Stimulated activated CD8-positive, alpha-beta memory T cell treated with anti-CD3 and anti-CD28 coated beads, Interleukin-4, amount 100 ng/mL, for 48 hours (primary cell): ENCODE measurements at regions not wholly inside any gene's neighbourhood (a gene's known extent, or its start where the extent isn't known, plus 50 kb on each side); places are given as distances from the start of the nearest gene placed in this dataset.
"Not testable (repeated sequence)": the region's sequence is repeated elsewhere in the genome, so short reads cannot be mapped to it uniquely, and the experiment has no call there.

Experiments used
- DNase-seq: peaks from one replicate; pipeline ENCODE4 v3.0.0-alpha.2; 2020

DNA sequence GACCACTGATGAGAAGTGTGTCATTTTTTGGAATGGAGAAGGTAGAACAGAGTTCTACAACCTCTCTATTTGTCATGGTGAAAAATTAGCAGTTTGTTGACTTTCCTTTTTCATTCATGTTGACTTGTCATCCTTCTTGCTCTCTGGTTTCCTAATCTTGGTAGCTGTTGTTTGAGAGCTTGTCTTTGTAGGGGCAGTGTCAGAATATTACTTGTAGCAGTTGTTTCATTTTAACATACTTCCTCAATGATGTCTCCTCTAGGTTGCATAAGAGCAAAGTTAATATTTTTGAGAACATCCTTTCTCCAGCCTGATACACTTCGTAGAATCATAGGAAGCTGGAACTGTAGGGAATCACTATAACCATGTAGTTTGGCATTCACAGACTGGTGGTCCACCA, 368.2 kb upstream of the FANCL start:
- DNase-seq: no peak

DNA sequence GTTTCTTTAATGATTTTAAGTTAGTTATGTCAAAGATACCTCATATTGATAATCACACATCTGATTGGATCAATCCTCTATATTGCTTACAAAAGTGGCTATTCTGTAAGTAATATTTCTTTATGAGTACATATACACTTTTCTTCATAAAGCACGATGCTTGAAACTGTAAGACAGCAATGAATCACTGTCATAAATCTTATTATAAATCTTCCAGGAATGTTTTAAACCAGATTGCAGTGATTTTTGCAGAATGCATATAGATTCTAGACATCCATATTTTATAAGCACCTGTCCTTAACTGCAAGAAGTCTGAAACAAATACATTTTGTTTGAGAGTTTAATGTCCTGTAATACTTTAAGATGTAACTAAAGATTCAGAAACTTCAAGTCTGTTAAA, 367.0 kb upstream of the FANCL start:
- no peak for DNase-seq

DNA sequence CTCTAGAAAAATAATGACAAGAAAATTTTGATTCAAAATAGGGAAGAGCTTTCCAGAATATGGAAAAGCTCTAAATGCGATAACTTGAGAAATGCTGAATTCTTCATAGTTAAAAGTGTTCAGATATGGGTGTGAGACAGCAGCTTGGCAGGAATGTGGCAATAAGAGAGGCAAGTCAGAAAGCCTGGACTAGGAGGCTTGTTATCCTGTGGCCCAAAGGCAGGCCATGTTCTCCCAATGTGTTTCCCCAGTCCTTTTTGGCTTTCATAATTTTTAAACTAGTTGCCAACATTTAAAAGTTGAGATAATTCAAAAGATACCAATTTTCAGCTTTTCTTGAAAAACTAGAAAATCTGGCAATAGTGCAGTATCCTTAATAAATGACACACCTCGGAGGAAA, 366.3 kb upstream of the FANCL start:
- no peak for DNase-seq

DNA sequence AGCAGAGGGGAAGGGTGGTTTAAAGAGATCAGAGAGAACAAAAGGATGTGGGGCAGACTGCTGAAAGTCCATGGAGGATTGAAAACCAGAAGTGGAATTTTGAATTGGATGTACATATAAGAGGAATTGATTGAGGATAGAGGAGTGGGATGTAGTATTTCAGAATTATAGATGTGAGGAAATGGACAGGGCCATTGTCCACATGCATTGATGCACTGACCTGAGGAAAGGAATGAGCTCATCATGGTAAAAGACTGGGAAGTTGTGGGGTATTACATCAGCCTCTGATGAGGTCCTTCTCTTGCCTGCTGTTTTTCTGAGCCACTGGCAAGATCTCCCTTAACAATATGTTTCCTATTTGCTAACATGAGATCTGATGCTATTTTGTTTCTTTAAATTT, 365.7 kb upstream of the FANCL start:
- DNase-seq: no peak

DNA sequence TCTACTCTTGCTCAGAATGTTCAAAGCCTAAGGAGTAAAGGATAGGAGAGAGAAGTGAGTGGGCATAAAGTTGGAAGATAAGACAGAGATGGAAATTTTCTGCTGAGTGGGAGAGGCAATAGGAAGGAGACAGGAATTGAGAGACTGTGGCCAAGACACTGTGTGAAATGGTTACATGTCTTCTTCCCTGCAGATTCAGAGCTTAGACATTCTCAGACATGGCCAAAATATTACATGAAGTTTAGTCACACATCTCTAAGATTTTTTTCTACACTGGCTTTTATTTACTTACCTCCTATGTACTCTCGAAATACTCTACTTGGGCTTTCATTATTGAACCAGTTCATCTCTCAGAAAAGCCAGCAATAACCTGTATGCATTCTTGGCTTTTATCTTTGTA, 363.0 kb upstream of the FANCL start:
- DNase-seq: no peak

DNA sequence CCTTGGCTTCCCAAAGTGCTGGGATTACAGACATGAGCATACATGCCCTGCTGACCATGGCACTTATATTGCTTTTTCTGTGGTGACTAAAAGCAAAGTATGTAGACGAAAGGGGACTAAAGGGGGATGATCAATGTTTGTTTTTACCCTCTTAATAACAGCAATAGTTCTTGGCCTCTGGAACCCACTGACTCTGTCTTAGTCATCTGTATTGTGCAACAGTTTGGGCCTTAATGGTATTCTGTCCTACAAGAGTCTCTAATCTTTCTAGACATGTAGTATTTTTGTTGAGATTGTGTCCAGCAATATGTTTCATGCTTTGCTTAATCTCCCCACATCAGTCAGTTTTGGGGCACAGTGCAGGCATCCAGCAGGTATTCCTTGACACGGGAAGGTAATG, 359.9 kb upstream of the FANCL start:
- no peak for DNase-seq

DNA sequence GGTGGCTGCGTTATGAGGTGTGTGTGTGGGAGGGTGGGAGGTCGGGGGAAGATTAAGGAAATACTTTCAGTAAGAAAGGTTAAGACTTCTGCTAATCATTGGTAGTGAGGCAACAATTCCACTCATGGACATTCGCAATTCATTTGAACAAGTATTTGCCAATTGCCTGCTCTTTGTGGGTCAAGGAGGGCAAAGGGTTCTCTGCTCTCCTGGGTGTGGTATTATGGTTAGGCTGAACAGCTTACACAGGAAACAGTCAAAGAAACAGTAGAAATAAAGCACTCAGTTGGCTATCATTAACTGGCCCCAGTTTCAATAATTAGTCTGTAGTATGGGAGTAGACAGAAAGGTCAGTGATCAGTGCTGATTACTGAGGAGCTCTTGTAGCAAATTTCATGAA, 357.0 kb upstream of the FANCL start:
- DNase-seq: no peak

DNA sequence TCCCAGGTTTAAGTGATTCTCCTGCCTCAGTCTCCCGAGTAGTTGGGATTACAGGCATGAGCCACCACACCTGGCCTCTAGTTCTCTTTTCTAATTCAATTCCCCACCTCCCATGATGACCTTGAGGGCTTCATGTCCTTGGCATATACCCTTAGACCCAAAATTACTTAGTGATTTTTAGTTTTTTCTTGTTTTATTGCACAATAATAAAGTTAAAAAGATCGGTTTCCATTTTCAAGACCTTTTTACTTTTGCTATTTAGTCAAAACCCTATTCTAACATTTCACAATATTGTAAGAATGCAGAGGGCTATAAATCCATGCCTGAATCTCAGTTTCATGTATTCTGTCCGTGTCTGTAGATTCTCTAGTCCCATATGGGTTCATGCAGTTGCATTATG, 354.6 kb upstream of the FANCL start:
- DNase-seq: no peak

DNA sequence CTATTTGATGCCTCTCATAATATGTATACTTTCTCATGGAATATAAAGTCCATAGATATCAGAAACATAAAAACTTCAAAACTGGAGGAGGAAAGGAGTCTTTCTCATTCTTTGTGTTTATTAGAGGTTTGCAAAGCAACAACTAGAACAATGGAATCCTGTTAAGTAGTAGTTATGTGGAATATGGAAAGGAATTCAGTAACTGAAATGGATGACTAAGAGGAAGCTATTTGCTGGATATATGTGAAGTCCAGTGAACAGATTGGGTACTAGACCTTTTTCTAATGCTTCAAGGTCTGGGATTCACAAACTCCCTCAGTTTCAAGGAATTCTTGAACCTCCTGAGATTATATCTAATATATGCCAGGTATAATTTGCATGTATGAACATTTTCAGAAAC, 353.6 kb upstream of the FANCL start:
- DNase-seq: no peak

DNA sequence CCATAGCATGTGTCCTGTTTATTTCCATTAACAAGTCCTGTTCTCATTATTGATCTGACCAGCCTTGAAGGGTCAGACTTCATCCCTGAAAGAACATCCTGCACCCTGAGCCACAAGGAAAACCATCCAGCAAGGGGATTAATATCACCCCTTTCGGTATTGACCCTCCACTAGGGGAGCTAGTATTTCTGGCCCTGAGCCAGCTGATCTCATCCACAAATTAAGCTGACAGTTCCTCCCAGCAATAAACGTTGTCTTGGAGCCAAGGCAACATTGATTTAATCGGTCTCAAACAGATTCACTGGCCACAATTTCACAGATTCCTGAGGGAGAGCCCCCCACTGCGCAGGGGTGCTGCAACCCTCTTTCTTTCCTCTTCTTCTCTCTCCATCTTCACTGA, 353.1 kb upstream of the FANCL start:
- DNase-seq: no peak

DNA sequence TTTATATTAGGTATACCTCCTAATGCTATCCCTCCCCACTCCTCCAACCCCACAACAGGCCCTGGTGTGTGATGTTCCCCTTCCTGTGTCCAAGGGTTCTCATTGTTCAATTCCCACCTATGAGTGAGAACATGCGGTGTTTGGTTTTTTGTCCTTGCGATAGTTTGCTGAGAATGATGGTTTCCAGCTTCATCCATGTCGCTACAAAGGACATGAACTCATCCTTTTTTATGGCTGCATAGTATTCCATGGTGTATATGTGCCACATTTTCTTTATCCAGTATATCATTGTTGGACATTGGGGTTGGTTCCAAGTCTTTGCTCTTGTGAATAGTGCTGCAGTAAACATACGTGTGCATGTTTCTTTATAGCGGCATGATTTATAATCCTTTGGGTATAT, 345.1 kb upstream of the FANCL start:
- not testable (repeated sequence) for DNase-seq

DNA sequence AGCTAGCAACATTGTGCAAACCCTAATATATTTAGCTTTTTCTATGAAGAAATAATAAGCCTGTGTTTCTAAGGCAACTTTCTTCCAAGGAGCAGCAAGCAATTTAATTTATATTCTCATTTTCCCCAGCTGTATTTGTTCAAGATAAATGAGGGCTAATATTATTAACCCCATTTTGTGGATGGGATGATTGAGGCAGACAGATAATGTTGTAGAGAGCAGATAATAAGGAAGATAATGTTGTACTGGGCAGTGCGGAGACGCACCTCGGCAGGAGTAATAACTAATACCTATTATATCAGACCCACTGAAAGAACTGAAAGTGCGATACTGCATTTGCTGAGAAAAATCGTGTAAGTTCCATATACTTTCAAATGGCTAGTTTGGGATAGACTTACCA, 344.1 kb upstream of the FANCL start:
- no peak for DNase-seq

DNA sequence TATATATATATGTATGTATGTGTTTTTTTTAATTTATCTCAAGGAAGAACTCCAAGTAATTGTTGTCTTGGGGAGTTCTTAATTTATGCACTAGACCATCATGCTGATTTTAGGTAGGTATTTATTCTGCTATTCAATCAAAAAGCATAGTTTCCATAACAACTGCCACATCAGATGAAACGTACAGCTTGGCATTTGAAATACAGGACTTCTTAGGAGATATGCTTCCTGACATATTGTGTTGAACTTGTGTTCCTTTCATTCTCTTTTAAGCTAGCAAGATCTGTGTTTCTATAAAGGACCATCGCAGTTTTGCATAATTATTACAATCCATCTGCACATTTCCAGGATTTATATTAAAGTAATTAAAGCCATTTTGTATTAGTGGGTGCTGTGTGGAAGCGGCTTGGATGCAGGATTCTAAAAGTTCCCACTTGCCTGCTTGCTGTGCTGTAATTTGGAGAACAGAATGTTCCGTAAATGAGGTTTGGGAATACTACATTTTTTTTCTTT, 343.5 kb upstream of the FANCL start:
- DNase-seq: no peak

DNA sequence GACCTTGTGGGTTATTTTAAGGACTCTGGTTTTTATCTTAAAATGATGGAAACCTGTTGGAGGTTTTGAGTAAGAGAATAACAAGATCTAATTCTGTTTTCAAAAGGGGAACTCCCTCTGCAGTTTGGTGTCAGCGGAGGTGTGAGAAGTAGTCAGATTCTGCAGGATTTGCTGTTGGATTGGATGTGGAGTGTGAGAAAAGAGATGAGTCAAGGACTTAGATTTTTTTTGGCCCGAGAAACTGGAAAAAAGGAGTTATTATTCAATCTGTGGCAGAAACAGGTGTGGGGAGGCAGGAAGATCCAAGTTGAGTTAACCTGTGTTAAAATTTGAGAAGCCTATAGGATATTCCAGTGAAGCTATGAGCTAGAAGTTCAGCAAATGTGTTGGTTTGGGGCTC, 337.2 kb upstream of the FANCL start:
- no peak for DNase-seq

DNA sequence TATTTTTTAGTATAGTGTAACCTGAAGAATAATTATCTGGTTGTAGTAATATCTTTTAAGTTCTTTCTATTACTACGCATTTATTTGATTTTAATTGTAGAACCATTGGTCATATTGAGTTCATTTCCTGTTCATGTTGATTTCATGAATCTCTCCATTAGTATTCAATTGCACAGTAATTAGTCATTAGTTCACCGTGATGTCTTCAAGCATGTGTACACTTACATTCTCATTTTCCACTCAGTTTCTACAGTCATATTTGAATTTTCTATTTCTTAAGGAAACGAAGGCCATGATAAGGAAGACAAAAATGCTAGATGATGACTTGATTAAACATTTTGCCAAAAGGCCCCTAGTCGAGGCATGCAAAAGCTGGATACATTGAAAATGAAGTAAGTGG, 333.7 kb upstream of the FANCL start:
- no peak for DNase-seq

DNA sequence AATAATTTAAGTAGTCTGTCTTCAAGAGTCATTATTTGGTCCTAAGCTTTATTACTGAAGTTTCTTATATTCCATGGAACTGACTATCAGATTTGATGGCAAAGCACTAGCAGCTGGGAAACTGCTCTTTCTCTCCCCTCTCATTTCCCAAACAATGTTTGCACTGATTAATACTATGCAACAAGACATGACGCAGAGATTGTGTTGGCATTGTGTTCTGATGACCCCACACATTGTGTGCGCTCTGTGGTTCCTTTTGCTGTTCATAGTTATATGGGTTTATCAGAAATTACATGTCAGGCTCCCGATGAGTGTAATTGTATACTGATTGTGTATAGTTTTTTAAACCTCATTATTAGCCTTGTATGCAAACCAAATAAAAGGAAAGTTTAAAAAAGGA, 331.6 kb upstream of the FANCL start:
- DNase-seq: no peak

DNA sequence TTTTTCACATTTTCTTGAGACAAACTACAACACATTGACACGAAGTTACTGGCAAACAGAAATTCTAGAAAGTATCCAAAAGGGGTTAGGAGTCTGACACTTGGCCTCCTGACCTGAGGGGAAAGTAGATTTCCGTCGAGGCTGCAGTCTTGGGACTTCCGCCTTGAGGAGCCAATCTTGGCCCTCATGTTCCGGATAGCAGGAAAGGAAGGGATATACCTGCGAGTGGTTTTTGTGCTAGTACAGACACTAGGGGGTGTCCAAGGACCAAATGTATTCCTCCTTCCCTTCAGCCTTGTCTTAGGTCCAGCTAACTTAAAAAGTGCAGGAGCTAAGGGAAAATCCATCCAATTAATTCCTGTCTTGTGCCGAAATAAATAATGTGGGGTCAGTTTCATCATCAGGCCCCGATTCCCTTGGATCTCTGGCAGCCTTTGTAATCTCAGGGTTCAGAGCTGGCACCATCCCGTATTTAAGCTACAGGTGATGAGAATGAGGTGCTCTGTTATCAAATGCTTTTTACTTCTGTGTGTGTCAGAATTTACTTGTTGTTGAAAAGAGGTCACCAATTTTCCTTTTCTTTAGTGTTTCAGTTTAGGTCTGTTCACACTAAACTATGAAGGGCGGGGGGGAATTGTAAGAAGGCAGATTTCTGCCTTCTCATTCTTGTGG, 330.2 kb upstream of the FANCL start:
- DNase-seq: peak; percentile 22

DNA sequence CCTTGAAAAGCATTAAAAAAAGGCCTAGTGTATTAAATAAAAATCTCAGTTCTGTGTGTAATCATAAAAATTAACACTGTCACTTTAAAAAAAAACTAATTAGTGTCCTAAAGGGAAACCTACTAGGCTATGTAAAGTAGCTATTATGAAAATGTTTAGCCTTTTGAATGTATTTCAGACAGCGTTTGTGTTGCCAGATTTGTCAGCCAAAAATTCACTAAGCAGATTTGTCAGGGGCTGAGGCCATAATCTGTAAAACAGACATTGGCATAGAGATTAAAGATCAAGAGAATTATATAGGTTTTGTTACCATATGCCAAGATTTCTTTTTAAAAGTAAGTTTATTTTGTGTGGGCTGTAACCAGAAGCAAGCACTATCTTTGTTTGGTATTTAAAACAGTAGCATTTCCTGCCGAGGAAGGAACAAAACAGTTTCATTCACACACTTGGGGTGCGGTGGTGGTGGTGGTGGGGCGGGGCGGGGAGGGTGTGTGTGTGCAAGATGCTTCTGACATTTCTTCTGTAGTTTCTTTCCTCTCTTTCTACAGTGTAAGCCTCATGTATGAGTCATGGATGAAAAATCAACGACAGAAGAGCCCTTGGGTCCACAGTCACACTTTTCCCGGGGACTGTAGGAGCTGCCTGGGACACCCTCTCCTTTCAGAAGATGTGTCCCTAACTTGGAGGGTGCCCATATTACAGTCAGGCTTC, 328.5 kb upstream of the FANCL start:
- no peak for DNase-seq

DNA sequence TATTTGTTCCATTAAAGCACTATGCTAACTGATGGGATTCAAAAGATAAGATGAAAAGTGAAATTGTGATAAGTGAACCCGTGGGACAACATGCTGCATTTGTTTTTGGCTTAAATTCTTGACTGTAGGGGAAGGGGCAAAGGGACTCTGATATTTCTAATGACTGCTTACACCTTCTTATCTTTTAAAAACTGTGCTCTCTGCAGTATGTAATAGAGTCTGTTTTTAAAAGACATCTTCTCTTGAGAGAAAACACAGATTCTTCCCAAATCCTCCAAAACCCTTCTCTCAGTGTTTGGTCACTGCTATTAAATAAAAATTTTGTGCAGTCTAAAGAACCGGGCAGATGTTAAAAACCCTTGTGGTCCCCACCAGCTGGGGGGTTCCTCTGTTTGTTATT, 327.8 kb upstream of the FANCL start:
- DNase-seq: no peak

DNA sequence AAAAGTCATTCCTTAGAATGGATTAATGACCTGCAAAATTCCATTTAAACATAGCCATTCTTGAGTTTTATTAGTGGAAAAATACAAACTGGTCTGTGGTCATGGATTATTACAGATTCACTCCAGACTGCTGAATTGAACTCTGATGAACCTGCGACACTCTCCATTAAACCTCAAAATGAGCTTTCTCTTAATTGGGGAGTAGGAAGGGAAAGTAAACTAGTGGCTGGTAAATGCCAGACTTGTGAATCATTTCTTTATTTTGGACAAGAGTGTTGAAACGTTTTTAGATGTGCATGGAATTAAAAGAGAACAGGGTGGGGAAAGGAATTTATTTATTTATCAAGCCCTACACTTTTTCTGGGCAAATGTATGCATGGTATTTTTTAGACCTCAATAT, 321.2 kb upstream of the FANCL start:
- DNase-seq: no peak

DNA sequence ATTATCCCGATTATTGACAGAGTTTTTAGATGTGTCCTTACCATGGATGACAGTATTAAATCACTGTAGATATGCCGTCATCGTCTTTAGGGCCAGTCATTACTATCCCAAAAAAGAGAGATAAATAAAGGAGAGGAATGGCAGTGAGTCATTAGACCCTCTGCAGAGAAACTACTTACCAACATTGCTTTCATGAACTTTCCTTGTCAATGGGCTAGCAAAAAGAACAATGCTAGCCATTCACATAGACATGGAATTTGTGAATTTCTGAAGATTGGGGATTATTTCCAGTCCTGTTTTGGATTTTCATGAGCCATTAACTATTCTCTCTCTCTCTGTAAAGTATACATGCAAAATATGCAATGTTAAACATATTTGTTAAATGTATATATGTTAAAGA, 319.4 kb upstream of the FANCL start:
- no peak for DNase-seq

DNA sequence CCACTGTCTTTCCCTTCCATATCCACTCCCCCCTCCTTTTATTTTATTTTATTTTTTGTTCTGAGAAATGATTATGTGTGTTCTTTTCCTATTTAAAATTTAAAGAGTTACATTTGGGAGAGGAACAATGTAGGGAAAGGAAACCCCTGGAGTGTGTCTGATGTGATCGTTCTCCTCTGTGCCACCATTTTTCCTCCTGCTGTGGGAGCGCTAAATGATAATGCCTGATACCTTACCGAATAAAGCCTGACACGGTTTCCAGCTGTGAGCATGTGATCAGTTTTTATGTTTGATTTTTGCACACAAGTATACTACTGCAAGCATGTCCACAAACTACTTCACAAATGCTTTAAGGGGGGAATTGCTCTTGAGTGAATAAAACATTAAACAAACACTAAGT, 317.8 kb upstream of the FANCL start:
- no peak for DNase-seq

DNA sequence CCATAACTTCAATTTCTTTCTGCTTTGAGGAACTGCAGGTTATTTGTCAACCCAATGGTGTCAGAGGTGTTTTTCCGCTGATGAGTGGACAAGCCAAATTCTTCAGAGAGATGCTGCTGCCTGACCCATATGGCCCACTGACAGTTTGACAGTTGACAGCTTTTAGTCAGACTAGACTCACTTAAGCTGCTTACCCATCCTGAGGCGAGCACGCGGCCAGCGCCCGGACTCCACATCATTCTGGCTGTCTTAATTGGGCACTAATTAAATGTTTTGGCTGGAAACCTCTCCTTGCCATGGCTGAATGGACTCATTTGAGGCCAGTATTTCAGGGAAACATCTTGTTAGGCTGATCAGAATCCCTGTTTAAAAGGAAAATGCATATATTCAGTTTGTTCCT, 316.1 kb upstream of the FANCL start:
- no peak for DNase-seq

DNA sequence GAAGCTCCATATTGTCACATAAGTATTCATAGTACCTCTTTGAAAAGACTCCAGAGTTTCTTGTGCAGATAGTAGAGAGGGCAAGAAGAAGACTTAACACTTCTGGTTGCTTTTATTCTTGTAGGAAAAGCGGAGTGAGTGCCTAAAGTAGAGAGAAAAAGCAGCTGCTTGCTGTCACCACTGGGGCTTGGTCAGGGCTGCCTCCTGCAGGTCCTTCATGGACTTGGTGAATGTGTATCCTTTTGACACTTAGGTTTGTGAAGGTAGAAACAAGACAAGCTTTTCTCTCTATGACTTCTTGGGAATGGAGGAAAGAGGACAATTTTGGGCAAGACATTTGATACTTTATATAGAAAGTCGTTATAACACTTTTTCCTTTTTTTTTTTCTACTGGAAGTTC, 312.8 kb upstream of the FANCL start:
- DNase-seq: no peak

DNA sequence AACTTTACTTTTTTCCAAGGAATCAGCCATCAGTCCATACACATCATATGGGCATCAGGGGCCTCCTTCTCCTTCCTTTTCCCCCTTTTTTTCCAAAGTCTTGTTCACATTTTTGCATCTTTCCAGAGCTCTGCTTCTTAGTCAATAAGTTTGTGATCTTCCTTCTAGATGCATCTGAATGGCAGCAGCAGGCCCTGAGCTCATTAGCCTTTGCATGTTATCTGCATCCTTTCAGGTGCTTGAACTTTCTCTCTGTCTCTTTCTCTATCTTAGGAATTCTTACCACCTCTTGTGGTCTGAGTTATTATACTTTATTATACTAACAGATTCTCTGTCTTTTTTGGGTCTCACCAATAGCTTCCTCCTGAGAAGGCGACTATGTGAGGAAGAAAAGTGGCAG, 312.4 kb upstream of the FANCL start:
- DNase-seq: no peak
